ENCODE measurements at regions not wholly inside any gene's neighbourhood (a gene's known extent, or its start where the extent isn't known, plus 50 kb on each side); places are given as distances from the start of the nearest gene placed in this dataset.
"Not testable (repeated sequence)": the region's sequence is repeated elsewhere in the genome, so short reads cannot be mapped to it uniquely, and the experiment has no call there.

- DNase-seq (ENCODE audit: insufficient read length, low spot score, missing footprints) = no peak
- no peak overlapping the region for H2AFZ ChIP-seq (ENCODE audit: low read length)
- H4K20me1 ChIP-seq (ENCODE audit: insufficient read depth, low read length) = no peaks in the 10 kb centered on the region
- H3K9me3 ChIP-seq (ENCODE audit: low read depth, low read length) = no peaks in the 10 kb centered on the region
- H3K79me2 ChIP-seq (ENCODE audit: insufficient read depth, low read length) = no peaks in the 10 kb centered on the region
- H3K4me3 ChIP-seq (ENCODE audit: insufficient read depth, low read length) = no peak overlapping the region
- TF ChIP-seq CTCF (IDR thresholded peaks at IDR 0.05; ENCODE audit: extremely low read depth, low read depth, low read length) = no peak
- no peak overlapping the region for H3K27ac ChIP-seq (ENCODE audit: low read depth, low read length)
- no peaks in the 10 kb centered on the region for H3K36me3 ChIP-seq (ENCODE audit: insufficient read depth, low read length)
- H3K4me2 ChIP-seq (ENCODE audit: insufficient read depth, low read length) = no peak overlapping the region
- no peaks in the 10 kb centered on the region for H3K27me3 ChIP-seq (ENCODE audit: insufficient read depth, low read length)
- H3K4me1 ChIP-seq (ENCODE audit: insufficient read depth, low read length) = no peaks in the 10 kb centered on the region
Measured at GRCh38 chrX:92283308-92283707, 504.1 kb downstream of the PCDH11X start.

DNA sequence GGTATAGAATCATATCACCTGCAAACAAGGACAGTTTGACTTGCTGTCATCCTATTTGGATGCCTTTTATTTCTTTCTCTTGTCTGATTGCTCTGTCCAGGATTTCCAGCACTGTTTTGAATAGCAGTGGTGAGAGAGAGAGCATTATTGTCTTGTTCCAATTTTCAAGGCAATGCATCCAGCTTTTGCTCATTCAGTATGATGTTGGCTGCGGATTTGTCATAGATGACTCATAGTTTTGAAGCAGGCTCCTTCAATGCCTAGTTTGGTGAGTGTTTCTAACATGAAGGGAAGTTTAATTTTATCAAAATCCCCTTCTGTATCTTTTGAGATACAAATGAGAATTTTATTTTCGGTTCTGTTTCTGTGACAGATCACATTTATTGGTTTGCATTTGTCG lies 518.9 kb downstream of the PCDH11X start:
- H4K20me1 ChIP-seq (ENCODE audit: insufficient read depth, low read length); H3K4me1 ChIP-seq (ENCODE audit: insufficient read depth, low read length); H3K27me3 ChIP-seq (ENCODE audit: insufficient read depth, low read length); H3K4me3 ChIP-seq (ENCODE audit: insufficient read depth, low read length); H2AFZ ChIP-seq (ENCODE audit: low read length); H3K79me2 ChIP-seq (ENCODE audit: insufficient read depth, low read length); H3K27ac ChIP-seq (ENCODE audit: low read depth, low read length); H3K9me3 ChIP-seq (ENCODE audit: low read depth, low read length); H3K36me3 ChIP-seq (ENCODE audit: insufficient read depth, low read length); H3K4me2 ChIP-seq (ENCODE audit: insufficient read depth, low read length); DNase-seq (ENCODE audit: insufficient read length, low spot score, missing footprints): not testable (repeated sequence)

- H3K27me3 ChIP-seq (ENCODE audit: insufficient read depth, low read length); H4K20me1 ChIP-seq (ENCODE audit: insufficient read depth, low read length); H3K36me3 ChIP-seq (ENCODE audit: insufficient read depth, low read length); H3K9me3 ChIP-seq (ENCODE audit: low read depth, low read length); H3K79me2 ChIP-seq (ENCODE audit: insufficient read depth, low read length); H2AFZ ChIP-seq (ENCODE audit: low read length); H3K27ac ChIP-seq (ENCODE audit: low read depth, low read length); H3K4me1 ChIP-seq (ENCODE audit: insufficient read depth, low read length); H3K4me2 ChIP-seq (ENCODE audit: insufficient read depth, low read length); H3K4me3 ChIP-seq (ENCODE audit: insufficient read depth, low read length); DNase-seq (ENCODE audit: insufficient read length, low spot score, missing footprints): not testable (repeated sequence)
Measured at GRCh38 chrX:92333194-92333593, 554.0 kb downstream of the PCDH11X start.

DNA sequence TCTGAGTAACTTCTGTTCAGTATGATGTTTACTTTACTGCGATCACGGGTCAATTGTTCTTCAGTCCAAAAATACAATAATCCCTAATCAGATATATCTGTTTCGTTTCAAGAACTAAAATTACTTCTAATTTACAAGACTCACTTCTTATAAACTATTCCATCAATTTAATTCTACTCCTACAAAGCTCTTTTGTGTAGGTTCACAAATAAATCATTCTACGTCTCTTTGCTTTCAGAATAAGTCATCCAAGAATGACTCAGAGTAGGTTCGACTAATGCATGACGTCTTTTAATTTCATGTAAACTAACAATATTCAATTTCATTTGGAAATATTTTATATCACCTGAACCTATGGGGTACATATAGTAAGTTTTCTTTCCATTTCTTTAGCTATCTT lies 571.9 kb downstream of the PCDH11X start:
- not testable (repeated sequence) for H3K4me2 ChIP-seq (ENCODE audit: insufficient read depth, low read length); H2AFZ ChIP-seq (ENCODE audit: low read length); H3K79me2 ChIP-seq (ENCODE audit: insufficient read depth, low read length); H3K4me3 ChIP-seq (ENCODE audit: insufficient read depth, low read length); DNase-seq (ENCODE audit: insufficient read length, low spot score, missing footprints); H3K27me3 ChIP-seq (ENCODE audit: insufficient read depth, low read length); H3K27ac ChIP-seq (ENCODE audit: low read depth, low read length); H3K9me3 ChIP-seq (ENCODE audit: low read depth, low read length); H3K36me3 ChIP-seq (ENCODE audit: insufficient read depth, low read length); H4K20me1 ChIP-seq (ENCODE audit: insufficient read depth, low read length); H3K4me1 ChIP-seq (ENCODE audit: insufficient read depth, low read length)

DNA sequence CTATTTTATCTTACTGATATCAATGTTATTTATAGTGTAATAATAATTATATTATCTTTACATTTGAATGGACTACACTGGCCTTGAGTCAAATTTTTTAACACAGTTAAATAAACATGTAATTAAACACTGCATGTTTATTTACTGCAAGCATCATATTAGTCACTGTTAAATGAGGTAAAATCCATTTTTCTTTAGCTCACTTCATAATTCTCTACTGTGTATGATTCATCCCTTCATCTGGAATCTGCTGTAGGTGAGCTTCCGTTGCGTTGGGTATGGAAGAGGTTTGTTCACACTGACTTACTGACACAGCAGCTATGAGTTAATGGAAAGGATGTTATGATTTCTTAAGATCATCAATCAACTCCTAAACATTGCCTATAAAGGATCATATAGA lies 572.3 kb downstream of the PCDH11X start:
- Histone ChIP-seq H3K27ac (ENCODE audit: low read depth, low read length) (no peak overlapping the region), H3K4me3 (ENCODE audit: insufficient read depth, low read length) (no peak overlapping the region), H3K36me3 (ENCODE audit: insufficient read depth, low read length) (no peaks in the 10 kb centered on the region), H3K9me3 (ENCODE audit: low read depth, low read length) (no peaks in the 10 kb centered on the region), H3K4me2 (ENCODE audit: insufficient read depth, low read length) (no peak overlapping the region), H3K4me1 (ENCODE audit: insufficient read depth, low read length) (no peaks in the 10 kb centered on the region), H4K20me1 (ENCODE audit: insufficient read depth, low read length) (no peaks in the 10 kb centered on the region), H3K27me3 (ENCODE audit: insufficient read depth, low read length) (no peaks in the 10 kb centered on the region), H2AFZ (ENCODE audit: low read length) (no peak overlapping the region), H3K79me2 (ENCODE audit: insufficient read depth, low read length) (no peaks in the 10 kb centered on the region)
- DNase-seq (ENCODE audit: insufficient read length, low spot score, missing footprints) = no peak
- no peak for TF ChIP-seq CTCF (IDR thresholded peaks at IDR 0.05; ENCODE audit: extremely low read depth, low read depth, low read length)

Measured in osteoblast (primary cell).